ENCODE measurements at regions not wholly inside any gene's neighbourhood (a gene's known extent, or its start where the extent isn't known, plus 50 kb on each side); places are given as distances from the start of the nearest gene placed in this dataset.

DNA sequence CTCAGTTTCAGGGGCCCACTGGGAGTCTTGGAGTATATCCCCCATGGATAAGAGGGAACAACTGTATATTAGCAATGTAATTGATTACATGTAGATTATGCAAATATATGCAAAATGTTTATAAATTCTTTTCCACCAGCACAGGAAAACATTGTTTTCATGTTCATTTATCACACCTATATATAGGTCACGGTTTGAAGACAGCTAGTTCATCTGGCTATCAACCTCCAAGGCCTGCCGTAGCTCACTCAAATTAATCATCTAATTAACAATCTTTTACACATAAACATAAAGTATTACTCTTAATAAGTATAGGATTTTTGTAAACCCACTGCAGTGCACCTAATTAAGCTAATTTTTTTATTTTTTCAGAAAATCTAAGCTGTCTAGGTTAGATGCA lies 53.7 kb upstream of the SP4 start:
- no peak for DNase-seq (ENCODE audit: extremely low spot score, insufficient read length, low read depth)
- FAIRE-seq = no peak

- peak; percentile 60 for FAIRE-seq
- DNase-seq (ENCODE audit: extremely low spot score, insufficient read length, low read depth) = no peak
Measured at GRCh38 chr7:21377545-21377944, 50.3 kb upstream of the SP4 start.
